HL-60 (cell line): ENCODE measurements at regions not wholly inside any gene's neighbourhood (a gene's known extent, or its start where the extent isn't known, plus 50 kb on each side); places are given as distances from the start of the nearest gene placed in this dataset.

Source experiments
- CTCF ChIP-seq: IDR thresholded peaks from one replicate; pipeline ENCODE4 v1.5.1; 2011; ENCODE audit warnings: low read length, control low read depth, inconsistent platforms; ENCODE audit not compliant: insufficient read depth
- POLR2AphosphoS5 ChIP-seq: IDR thresholded peaks from 2 replicates; pipeline ENCODE4 v1.6.1; 2012; ENCODE audit warnings: low read depth
- SPI1 ChIP-seq: IDR thresholded peaks from 2 replicates; pipeline ENCODE4 v1.6.1; 2012; ENCODE audit warnings: low read depth, mild to moderate bottlenecking, borderline replicate concordance
- TF ChIP-seq, protein P1 (sequence below): IDR thresholded peaks from 2 replicates; pipeline ENCODE4 v1.6.1; 2012; ENCODE audit warnings: low read depth; ENCODE audit not compliant: insufficient replicate concordance

DNA sequence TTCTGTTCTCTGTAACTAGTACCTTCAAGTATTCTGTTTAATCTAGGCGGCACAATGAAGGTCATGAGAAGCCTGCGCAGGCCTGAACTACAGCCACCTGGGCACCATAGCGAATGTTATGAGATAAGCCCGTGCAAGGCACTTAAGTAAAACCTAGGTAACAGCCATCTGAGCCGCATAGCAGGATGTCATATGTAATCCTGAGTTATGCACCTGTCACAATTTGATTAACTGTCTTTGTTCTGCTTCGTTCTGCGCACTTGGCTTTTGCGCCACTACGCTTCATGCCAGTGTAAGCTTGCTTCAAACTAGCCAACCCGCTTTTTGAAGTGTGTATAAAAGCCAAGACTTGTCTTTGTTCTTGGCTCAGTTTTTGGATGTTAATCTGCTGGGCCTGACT, 449.8 kb downstream of the KCNJ18 start:
- TF ChIP-seq, protein P1, sequence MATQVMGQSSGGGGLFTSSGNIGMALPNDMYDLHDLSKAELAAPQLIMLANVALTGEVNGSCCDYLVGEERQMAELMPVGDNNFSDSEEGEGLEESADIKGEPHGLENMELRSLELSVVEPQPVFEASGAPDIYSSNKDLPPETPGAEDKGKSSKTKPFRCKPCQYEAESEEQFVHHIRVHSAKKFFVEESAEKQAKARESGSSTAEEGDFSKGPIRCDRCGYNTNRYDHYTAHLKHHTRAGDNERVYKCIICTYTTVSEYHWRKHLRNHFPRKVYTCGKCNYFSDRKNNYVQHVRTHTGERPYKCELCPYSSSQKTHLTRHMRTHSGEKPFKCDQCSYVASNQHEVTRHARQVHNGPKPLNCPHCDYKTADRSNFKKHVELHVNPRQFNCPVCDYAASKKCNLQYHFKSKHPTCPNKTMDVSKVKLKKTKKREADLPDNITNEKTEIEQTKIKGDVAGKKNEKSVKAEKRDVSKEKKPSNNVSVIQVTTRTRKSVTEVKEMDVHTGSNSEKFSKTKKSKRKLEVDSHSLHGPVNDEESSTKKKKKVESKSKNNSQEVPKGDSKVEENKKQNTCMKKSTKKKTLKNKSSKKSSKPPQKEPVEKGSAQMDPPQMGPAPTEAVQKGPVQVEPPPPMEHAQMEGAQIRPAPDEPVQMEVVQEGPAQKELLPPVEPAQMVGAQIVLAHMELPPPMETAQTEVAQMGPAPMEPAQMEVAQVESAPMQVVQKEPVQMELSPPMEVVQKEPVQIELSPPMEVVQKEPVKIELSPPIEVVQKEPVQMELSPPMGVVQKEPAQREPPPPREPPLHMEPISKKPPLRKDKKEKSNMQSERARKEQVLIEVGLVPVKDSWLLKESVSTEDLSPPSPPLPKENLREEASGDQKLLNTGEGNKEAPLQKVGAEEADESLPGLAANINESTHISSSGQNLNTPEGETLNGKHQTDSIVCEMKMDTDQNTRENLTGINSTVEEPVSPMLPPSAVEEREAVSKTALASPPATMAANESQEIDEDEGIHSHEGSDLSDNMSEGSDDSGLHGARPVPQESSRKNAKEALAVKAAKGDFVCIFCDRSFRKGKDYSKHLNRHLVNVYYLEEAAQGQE = no peak
- TF ChIP-seq CTCF (no peak), POLR2AphosphoS5 (no peak), SPI1 (no peak)
